B cell (primary cell): ENCODE measurements at regions not wholly inside any gene's neighbourhood (a gene's known extent, or its start where the extent isn't known, plus 50 kb on each side); places are given as distances from the start of the nearest gene placed in this dataset.

ENCODE experiments used
- EZH2 ChIP-seq: IDR thresholded peaks from 2 replicates; pipeline ENCODE4 v1.6.1; 2012; ENCODE audit warnings: borderline replicate concordance, low read depth, mild to moderate bottlenecking, moderate library complexity, low read length; ENCODE audit not compliant: insufficient read depth, poor library complexity, severe bottlenecking
- TF ChIP-seq, protein P1 (sequence below): fragments of 200-600 bp; IDR thresholded peaks from one replicate; pipeline ENCODE4 v1.8.0; 2022; ENCODE audit warnings: antibody characterized with exemption, mild to moderate bottlenecking

DNA sequence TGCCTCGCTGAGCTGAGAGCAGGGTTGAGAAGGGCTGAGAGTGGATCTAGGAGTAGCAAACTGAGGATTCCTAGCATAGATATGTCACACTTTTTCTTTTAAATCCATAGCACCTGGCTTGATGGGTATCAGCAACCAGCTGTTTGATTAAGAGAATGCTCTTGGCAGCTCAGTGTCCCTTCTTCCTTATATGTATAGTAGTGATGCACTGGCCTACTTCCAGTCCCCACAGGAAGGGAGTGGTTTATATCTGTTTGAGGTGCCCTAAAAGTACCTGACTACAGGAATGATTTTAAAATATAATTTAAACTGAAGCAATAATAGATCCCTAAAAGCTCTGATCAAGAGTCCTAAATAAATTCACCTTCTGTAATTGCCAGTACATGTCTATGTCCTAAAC lies 546.8 kb upstream of the ZNF608 start:
- TF ChIP-seq, protein P1, sequence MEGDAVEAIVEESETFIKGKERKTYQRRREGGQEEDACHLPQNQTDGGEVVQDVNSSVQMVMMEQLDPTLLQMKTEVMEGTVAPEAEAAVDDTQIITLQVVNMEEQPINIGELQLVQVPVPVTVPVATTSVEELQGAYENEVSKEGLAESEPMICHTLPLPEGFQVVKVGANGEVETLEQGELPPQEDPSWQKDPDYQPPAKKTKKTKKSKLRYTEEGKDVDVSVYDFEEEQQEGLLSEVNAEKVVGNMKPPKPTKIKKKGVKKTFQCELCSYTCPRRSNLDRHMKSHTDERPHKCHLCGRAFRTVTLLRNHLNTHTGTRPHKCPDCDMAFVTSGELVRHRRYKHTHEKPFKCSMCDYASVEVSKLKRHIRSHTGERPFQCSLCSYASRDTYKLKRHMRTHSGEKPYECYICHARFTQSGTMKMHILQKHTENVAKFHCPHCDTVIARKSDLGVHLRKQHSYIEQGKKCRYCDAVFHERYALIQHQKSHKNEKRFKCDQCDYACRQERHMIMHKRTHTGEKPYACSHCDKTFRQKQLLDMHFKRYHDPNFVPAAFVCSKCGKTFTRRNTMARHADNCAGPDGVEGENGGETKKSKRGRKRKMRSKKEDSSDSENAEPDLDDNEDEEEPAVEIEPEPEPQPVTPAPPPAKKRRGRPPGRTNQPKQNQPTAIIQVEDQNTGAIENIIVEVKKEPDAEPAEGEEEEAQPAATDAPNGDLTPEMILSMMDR = no peak
- no peak for TF ChIP-seq EZH2
